ENCODE measurements at regions not wholly inside any gene's neighbourhood (a gene's known extent, or its start where the extent isn't known, plus 50 kb on each side); places are given as distances from the start of the nearest gene placed in this dataset.

- no peak overlapping the region for H3K4me3 Mint-ChIP-seq
- ChIA-PET POLR2A (no interaction called here), CTCF (interaction anchor here (0.7 kb wide), 1 partner anchor 126 kb away, joined by 3 read pairs; no protein-coding TSS in a partner anchor)
- H3K27ac Mint-ChIP-seq, result no peak overlapping the region
- H3K36me3 Mint-ChIP-seq (ENCODE audit: low read depth), result no peaks in the 10 kb centered on the region
- no peak for TF ChIP-seq CTCF (IDR thresholded peaks at IDR 0.05)
- intact Hi-C loops (cut with micrococcal nuclease), result no loop called here
- ATAC-seq (no peak), DNase-seq (no peak)
- no peaks in the 10 kb centered on the region for H3K4me1 Mint-ChIP-seq (ENCODE audit: low read depth)
- H3K9me3 Mint-ChIP-seq, result no peaks in the 10 kb centered on the region
- no peaks in the 10 kb centered on the region for H3K27me3 Mint-ChIP-seq
Observed at GRCh38 chr3:181616088-181617070, 95.3 kb upstream of the SOX2 start.

DNA sequence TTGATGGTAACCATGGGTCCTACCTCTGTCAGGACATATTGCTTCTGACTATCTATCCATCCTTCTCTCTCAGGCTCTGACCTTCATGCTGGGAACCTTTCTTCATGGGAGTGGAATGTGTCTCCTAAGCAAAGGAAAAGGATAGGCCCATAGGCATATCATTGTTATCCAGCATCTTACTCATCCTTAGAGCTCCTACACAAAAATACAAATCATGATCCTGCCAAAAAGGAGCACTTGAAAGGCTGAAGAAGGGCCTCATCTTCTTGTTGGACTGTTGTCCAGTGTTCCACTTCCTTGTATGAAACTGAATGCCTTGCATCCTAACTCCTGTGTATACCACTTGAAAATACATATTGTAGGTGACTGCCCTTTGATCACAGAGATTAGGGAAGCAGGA lies 96.1 kb upstream of the SOX2 start:
- intact Hi-C loops (cut with micrococcal nuclease), result no loop called here
- no peaks in the 10 kb centered on the region for H3K27me3 Mint-ChIP-seq
- no peak overlapping the region for H3K27ac Mint-ChIP-seq
- H3K36me3 Mint-ChIP-seq (ENCODE audit: low read depth), result no peaks in the 10 kb centered on the region
- no peak for ATAC-seq
- CTCF ChIA-PET, result no interaction called here
- POLR2A ChIA-PET, result no interaction called here
- no peaks in the 10 kb centered on the region for H3K9me3 Mint-ChIP-seq
- no peak overlapping the region for H3K4me3 Mint-ChIP-seq
- TF ChIP-seq CTCF (IDR thresholded peaks at IDR 0.05), result no peak
- no peaks in the 10 kb centered on the region for H3K4me1 Mint-ChIP-seq (ENCODE audit: low read depth)
- no peak for DNase-seq

- no peak for TF ChIP-seq CTCF (IDR thresholded peaks at IDR 0.05)
- no peaks in the 10 kb centered on the region for H3K4me1 Mint-ChIP-seq (ENCODE audit: low read depth)
- H3K27me3 Mint-ChIP-seq, result no peaks in the 10 kb centered on the region
- H3K36me3 Mint-ChIP-seq (ENCODE audit: low read depth), result no peaks in the 10 kb centered on the region
- CTCF ChIA-PET, result no interaction called here
- POLR2A ChIA-PET, result no interaction called here
- H3K27ac Mint-ChIP-seq, result no peak overlapping the region
- no peaks in the 10 kb centered on the region for H3K9me3 Mint-ChIP-seq
- H3K4me3 Mint-ChIP-seq, result no peak overlapping the region
- intact Hi-C loops (cut with micrococcal nuclease), result no loop called here
- ATAC-seq (no peak), DNase-seq (no peak)
Observed at GRCh38 chr3:181614878-181615277, 96.8 kb upstream of the SOX2 start.

DNA sequence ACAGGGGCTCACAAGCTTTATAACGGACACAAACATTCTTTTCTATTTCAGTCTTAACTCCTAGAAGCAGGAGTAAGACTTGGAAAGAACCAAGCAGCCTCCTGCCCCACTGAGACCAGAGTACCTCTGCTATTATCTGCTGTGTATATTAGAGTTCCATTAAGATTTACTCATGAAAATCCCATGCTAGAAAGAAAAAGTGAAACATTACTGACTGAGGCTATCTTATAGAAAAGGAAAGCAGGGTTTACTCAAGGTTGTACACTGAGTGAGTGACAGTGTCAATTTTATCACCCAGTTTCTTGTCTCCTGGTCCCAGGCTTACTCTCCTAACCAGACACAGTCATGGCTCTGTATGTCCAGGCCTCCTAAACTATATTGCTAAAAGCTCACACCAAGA lies 97.9 kb upstream of the SOX2 start:
- Mint-ChIP-seq H3K36me3 (ENCODE audit: low read depth) (no peaks in the 10 kb centered on the region), H3K27ac (no peak overlapping the region), H3K9me3 (no peaks in the 10 kb centered on the region), H3K4me3 (no peak overlapping the region), H3K4me1 (ENCODE audit: low read depth) (no peaks in the 10 kb centered on the region), H3K27me3 (no peaks in the 10 kb centered on the region)
- POLR2A ChIA-PET, result no interaction called here
- DNase-seq, result no peak
- CTCF ChIA-PET, result no interaction called here
- no peak for TF ChIP-seq CTCF (IDR thresholded peaks at IDR 0.05)
- intact Hi-C loops (cut with micrococcal nuclease), result no loop called here
- ATAC-seq, result no peak

- H3K4me3 Mint-ChIP-seq, result no peak overlapping the region
- H3K4me1 Mint-ChIP-seq (ENCODE audit: low read depth), result no peaks in the 10 kb centered on the region
- POLR2A ChIA-PET, result no interaction called here
- no peaks in the 10 kb centered on the region for H3K27me3 Mint-ChIP-seq
- ATAC-seq (no peak), DNase-seq (no peak)
- no peaks in the 10 kb centered on the region for H3K9me3 Mint-ChIP-seq
- no peak overlapping the region for H3K27ac Mint-ChIP-seq
- intact Hi-C loops (cut with micrococcal nuclease), result no loop called here
- no peaks in the 10 kb centered on the region for H3K36me3 Mint-ChIP-seq (ENCODE audit: low read depth)
- CTCF ChIA-PET, result no interaction called here
- no peak for TF ChIP-seq CTCF (IDR thresholded peaks at IDR 0.05)
Observed at GRCh38 chr3:181613191-181613590, 98.5 kb upstream of the SOX2 start.

All from activated CD8-positive, alpha-beta T cell treated with anti-CD3 and anti-CD28 coated beads for 36 hours (primary cell).